ENCODE measurements at regions not wholly inside any gene's neighbourhood (a gene's known extent, or its start where the extent isn't known, plus 50 kb on each side); places are given as distances from the start of the nearest gene placed in this dataset.

- Histone ChIP-seq H3K4me3 (no peak overlapping the region), H3K27me3 (no peaks in the 10 kb centered on the region), H3K27ac (no peak overlapping the region), H3K4me1 (no peaks in the 10 kb centered on the region), H3K36me3 (no peaks in the 10 kb centered on the region), H3K9me3 (no peaks in the 10 kb centered on the region)
- in situ Hi-C loops (cut with MboI; ENCODE audit: low sequenced_read_pairs in 4 of 4) = no loop called here
- ATAC-seq (no peak), DNase-seq (no peak)
- TF ChIP-seq CTCF (IDR thresholded peaks at IDR 0.05 in 4 of 5, conservative IDR thresholded peaks at IDR 0.05 in 1 of 5) = no peak
- intact Hi-C loops (cut with DNase I; ENCODE audit: low total_unique reads) = no loop called here
Observed at GRCh38 chr2:805664-806063, 128.5 kb upstream of the TMEM18 start.

GRCh38 chr2:797993-798392 lies 120.8 kb upstream of the TMEM18 start:
- ATAC-seq = no peak
- DNase-seq = no peak
- H3K9me3 ChIP-seq = no peaks in the 10 kb centered on the region
- no peak overlapping the region for H3K4me3 ChIP-seq
- peaks cover 0 to 9% (median 6%) of the 10 kb centered on the region in 3 donors for H3K27me3 ChIP-seq
- TF ChIP-seq CTCF (IDR thresholded peaks at IDR 0.05 in 4 of 5, conservative IDR thresholded peaks at IDR 0.05 in 1 of 5) (no peak), POLR2A (IDR thresholded peaks at IDR 0.05) (no peak)
- in situ Hi-C loops (cut with MboI; ENCODE audit: low sequenced_read_pairs in 4 of 4) = no loop called here
- intact Hi-C loops (cut with DNase I; ENCODE audit: low total_unique reads) = no loop called here
- no peaks in the 10 kb centered on the region for H3K36me3 ChIP-seq
- H3K27ac ChIP-seq = no peak overlapping the region
- no peaks in the 10 kb centered on the region for H3K4me1 ChIP-seq

- in situ Hi-C loops (cut with MboI; ENCODE audit: low sequenced_read_pairs in 4 of 4) = no loop called here
- intact Hi-C loops (cut with DNase I; ENCODE audit: low total_unique reads) = no loop called here
- no peaks in the 10 kb centered on the region for H3K36me3 ChIP-seq
- TF ChIP-seq CTCF (IDR thresholded peaks at IDR 0.05 in 4 of 5, conservative IDR thresholded peaks at IDR 0.05 in 1 of 5) (no peak), POLR2A (IDR thresholded peaks at IDR 0.05) (no peak)
- ATAC-seq (no peak), DNase-seq (no peak)
- H3K27ac ChIP-seq = no peak overlapping the region
- peaks cover 0 to 9% (median 6%) of the 10 kb centered on the region in 3 donors for H3K27me3 ChIP-seq
- H3K4me1 ChIP-seq = no peaks in the 10 kb centered on the region
- H3K9me3 ChIP-seq = no peaks in the 10 kb centered on the region
- no peak overlapping the region for H3K4me3 ChIP-seq
Observed at GRCh38 chr2:797556-797955, 120.3 kb upstream of the TMEM18 start.

GRCh38 chr2:796141-796985 lies 119.2 kb upstream of the TMEM18 start:
- Histone ChIP-seq H3K27ac (no peak overlapping the region), H3K27me3 (peaks cover 0 to 9% (median 6%) of the 10 kb centered on the region in 3 donors), H3K4me3 (no peak overlapping the region), H3K4me1 (no peaks in the 10 kb centered on the region), H3K36me3 (no peaks in the 10 kb centered on the region), H3K9me3 (no peaks in the 10 kb centered on the region)
- DNase-seq = no peak
- in situ Hi-C loops (cut with MboI; ENCODE audit: low sequenced_read_pairs in 4 of 4) = no loop called here
- intact Hi-C loops (cut with DNase I; ENCODE audit: low total_unique reads) = no loop called here
- TF ChIP-seq CTCF (IDR thresholded peaks at IDR 0.05 in 4 of 5, conservative IDR thresholded peaks at IDR 0.05 in 1 of 5) = no peak
- ATAC-seq = no peak

Measured in gastrocnemius medialis (tissue), 4 donors.